ENCODE measurements at regions not wholly inside any gene's neighbourhood (a gene's known extent, or its start where the extent isn't known, plus 50 kb on each side); places are given as distances from the start of the nearest gene placed in this dataset.

GRCh38 chr2:120868366-120868765, 132.7 kb downstream of the GLI2 start:
- H3K4me3 ChIP-seq (ENCODE audit: low read depth, low read length): no peak overlapping the region
- TF ChIP-seq, protein P1, sequence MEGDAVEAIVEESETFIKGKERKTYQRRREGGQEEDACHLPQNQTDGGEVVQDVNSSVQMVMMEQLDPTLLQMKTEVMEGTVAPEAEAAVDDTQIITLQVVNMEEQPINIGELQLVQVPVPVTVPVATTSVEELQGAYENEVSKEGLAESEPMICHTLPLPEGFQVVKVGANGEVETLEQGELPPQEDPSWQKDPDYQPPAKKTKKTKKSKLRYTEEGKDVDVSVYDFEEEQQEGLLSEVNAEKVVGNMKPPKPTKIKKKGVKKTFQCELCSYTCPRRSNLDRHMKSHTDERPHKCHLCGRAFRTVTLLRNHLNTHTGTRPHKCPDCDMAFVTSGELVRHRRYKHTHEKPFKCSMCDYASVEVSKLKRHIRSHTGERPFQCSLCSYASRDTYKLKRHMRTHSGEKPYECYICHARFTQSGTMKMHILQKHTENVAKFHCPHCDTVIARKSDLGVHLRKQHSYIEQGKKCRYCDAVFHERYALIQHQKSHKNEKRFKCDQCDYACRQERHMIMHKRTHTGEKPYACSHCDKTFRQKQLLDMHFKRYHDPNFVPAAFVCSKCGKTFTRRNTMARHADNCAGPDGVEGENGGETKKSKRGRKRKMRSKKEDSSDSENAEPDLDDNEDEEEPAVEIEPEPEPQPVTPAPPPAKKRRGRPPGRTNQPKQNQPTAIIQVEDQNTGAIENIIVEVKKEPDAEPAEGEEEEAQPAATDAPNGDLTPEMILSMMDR (IDR thresholded peaks at IDR 0.05; ENCODE audit: insufficient read depth, low read depth, low read length, missing control alignments): no peak
- no peak for DNase-seq (ENCODE audit: low read depth)

- TF ChIP-seq, protein P1 (IDR thresholded peaks at IDR 0.05; ENCODE audit: insufficient read depth, low read depth, low read length, missing control alignments): no peak
- H3K4me3 ChIP-seq (ENCODE audit: low read depth, low read length): no peak overlapping the region
- no peak for DNase-seq (ENCODE audit: low read depth)
Measured at GRCh38 chr2:120869036-120869729, 133.5 kb downstream of the GLI2 start.

GRCh38 chr2:120869730-120870466, 134.2 kb downstream of the GLI2 start:
- no peak overlapping the region for H3K4me3 ChIP-seq (ENCODE audit: low read depth, low read length)
- TF ChIP-seq, protein P1 (IDR thresholded peaks at IDR 0.05; ENCODE audit: insufficient read depth, low read depth, low read length, missing control alignments): no peak
- DNase-seq (ENCODE audit: low read depth): no peak

GRCh38 chr2:120870467-120870788, 134.8 kb downstream of the GLI2 start:
- no peak for DNase-seq (ENCODE audit: low read depth)
- TF ChIP-seq, protein P1 (IDR thresholded peaks at IDR 0.05; ENCODE audit: insufficient read depth, low read depth, low read length, missing control alignments): no peak

DNA sequence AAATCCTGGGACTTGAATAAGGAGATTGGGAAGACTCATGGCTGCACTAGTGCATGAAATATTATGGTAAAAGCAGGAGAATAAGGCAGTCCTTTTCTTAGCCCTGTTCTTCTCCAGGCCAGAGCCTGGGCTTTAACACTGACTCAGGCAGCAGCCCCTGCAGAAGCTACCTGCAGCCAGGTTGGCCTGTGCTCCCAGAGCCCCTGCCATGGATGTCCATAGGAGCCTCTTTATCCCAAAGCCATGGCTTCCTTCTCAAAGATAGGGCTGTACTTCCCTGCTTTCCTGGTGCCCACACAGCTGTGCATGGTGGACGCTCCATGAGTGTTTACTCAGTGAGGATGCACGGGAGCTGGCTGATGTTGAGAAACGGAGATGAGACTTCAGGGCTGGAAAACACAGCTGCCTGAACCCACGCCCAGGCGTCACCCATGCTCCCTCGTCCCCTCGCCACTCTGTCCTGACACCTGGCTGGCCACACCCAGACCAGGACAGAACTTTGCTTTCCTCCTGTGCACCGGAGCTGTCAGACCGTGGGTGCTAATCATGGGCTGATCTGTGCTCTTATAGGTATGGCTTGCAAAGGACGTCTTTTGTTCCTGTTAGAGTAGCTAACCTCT, 135.5 kb downstream of the GLI2 start:
- TF ChIP-seq, protein P1 (IDR thresholded peaks at IDR 0.05; ENCODE audit: insufficient read depth, low read depth, low read length, missing control alignments): no peak
- no peak for DNase-seq (ENCODE audit: low read depth)
- H3K4me3 ChIP-seq (ENCODE audit: low read depth, low read length): no peak overlapping the region

More at GRCh38 chr2:120870467-120870788, 134.8 kb downstream of the GLI2 start:
- no peak overlapping the region for H3K4me3 ChIP-seq (ENCODE audit: low read depth, low read length)

- TF ChIP-seq, protein P1 (IDR thresholded peaks at IDR 0.05; ENCODE audit: insufficient read depth, low read depth, low read length, missing control alignments): no peak
- DNase-seq (ENCODE audit: low read depth): no peak
Measured at GRCh38 chr2:120871881-120872620, 136.4 kb downstream of the GLI2 start.

More at GRCh38 chr2:120871881-120872620, 136.4 kb downstream of the GLI2 start:
- no peak overlapping the region for H3K4me3 ChIP-seq (ENCODE audit: low read depth, low read length)
